ENCODE measurements at regions not wholly inside any gene's neighbourhood (a gene's known extent, or its start where the extent isn't known, plus 50 kb on each side); places are given as distances from the start of the nearest gene placed in this dataset.

DNA sequence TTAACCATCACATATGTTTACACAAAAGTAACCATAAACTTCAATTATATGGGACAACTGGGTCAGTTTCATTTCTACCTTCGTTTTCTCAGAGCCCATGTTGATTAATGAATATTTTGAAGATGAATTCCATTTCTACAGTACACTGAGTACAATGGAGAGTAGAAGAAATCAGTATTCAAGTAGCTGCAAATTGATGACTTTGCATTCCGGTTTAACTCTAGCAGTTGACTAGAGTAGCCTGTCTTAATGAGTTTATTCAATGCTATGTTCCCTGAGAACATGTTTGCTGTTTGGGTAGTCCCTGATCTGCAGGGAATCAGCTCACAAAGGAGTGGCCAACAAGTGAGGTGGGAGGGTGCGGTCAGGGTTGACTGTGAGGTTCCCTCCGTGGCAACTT is 168.3 kb downstream of the TRIML1 start:
- TF ChIP-seq, protein P1, sequence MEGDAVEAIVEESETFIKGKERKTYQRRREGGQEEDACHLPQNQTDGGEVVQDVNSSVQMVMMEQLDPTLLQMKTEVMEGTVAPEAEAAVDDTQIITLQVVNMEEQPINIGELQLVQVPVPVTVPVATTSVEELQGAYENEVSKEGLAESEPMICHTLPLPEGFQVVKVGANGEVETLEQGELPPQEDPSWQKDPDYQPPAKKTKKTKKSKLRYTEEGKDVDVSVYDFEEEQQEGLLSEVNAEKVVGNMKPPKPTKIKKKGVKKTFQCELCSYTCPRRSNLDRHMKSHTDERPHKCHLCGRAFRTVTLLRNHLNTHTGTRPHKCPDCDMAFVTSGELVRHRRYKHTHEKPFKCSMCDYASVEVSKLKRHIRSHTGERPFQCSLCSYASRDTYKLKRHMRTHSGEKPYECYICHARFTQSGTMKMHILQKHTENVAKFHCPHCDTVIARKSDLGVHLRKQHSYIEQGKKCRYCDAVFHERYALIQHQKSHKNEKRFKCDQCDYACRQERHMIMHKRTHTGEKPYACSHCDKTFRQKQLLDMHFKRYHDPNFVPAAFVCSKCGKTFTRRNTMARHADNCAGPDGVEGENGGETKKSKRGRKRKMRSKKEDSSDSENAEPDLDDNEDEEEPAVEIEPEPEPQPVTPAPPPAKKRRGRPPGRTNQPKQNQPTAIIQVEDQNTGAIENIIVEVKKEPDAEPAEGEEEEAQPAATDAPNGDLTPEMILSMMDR (IDR thresholded peaks at IDR 0.05): no peak
- no peak for TF ChIP-seq POLR2A (IDR thresholded peaks at IDR 0.05)

Data from lower leg skin (tissue), 3 donors.